ENCODE measurements at regions not wholly inside any gene's neighbourhood (a gene's known extent, or its start where the extent isn't known, plus 50 kb on each side); places are given as distances from the start of the nearest gene placed in this dataset.

DNA sequence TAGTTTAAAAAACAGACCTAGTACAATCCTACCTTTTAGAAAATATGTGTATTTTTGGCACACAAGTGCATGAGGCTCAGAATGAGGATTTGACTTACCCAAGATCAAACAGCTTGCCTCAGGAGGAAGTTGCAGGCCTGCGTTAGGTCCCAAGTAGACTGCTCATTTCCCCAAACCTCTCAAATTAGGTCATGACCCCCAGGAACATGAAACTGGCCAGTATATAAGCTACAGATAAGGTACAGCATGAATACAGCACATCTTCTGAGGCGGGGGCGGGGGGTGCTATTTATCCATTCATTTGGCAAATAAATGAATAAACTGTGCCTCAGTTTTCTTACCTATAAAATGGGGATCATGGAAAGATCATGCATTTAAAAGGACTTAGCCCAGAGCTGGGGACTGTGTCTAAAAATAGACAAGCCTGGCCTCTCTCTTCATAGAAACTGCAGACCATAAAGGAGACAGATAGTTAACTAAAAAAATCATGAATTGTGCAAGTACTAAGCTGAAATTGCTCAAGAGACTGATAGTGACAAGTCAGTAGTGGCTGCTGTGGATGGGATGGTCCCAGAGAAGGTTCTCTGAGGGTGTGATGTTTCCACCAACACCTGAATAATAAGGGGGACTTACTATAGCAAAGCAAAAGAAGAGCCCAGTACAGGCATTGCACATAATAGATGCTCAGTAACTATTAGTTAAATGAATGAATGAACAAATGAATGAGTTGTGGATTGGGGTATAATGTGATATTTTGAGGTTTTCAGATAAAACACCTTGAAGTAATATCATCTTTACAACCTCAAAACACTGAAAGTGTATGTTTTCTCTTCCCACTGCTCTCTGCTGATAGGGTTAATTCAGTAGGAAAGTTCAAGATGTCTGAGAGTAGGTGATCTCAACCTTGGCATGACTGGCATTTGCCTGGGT lies 258.5 kb upstream of the PROK2 start:
- no peak for TF ChIP-seq NRF1 (IDR thresholded peaks at IDR 0.05; ENCODE audit: low read depth, low read length)
- TF ChIP-seq POLR2A (IDR thresholded peaks at IDR 0.05; ENCODE audit: control extremely low read depth in 1 of 2, low read depth in 2 of 2, low read length in 2 of 2), result no peak
- TF ChIP-seq, protein P1, sequence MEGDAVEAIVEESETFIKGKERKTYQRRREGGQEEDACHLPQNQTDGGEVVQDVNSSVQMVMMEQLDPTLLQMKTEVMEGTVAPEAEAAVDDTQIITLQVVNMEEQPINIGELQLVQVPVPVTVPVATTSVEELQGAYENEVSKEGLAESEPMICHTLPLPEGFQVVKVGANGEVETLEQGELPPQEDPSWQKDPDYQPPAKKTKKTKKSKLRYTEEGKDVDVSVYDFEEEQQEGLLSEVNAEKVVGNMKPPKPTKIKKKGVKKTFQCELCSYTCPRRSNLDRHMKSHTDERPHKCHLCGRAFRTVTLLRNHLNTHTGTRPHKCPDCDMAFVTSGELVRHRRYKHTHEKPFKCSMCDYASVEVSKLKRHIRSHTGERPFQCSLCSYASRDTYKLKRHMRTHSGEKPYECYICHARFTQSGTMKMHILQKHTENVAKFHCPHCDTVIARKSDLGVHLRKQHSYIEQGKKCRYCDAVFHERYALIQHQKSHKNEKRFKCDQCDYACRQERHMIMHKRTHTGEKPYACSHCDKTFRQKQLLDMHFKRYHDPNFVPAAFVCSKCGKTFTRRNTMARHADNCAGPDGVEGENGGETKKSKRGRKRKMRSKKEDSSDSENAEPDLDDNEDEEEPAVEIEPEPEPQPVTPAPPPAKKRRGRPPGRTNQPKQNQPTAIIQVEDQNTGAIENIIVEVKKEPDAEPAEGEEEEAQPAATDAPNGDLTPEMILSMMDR (IDR thresholded peaks at IDR 0.05; ENCODE audit: control extremely low read depth in 1 of 3, insufficient read depth in 1 of 3, low read depth in 1 of 3, low read length in 3 of 3), result no peak
- no peak for TF ChIP-seq POLR2AphosphoS5 (IDR thresholded peaks at IDR 0.05; ENCODE audit: low read depth, low read length)
- no peak for TF ChIP-seq TBP (IDR thresholded peaks at IDR 0.05; ENCODE audit: low read depth, low read length)
- no peak for TF ChIP-seq TAF1 (IDR thresholded peaks at IDR 0.05; ENCODE audit: low read depth, low read length)
- no peak for TF ChIP-seq CHD1 (IDR thresholded peaks at IDR 0.05; ENCODE audit: low read depth, low read length)
- TF ChIP-seq RBBP5 (IDR thresholded peaks at IDR 0.05; ENCODE audit: borderline replicate concordance, low read depth, low read length), result no peak
- no peak for TF ChIP-seq EZH2 (IDR thresholded peaks at IDR 0.05; ENCODE audit: low read depth, low read length, severe bottlenecking)
- no peak for TF ChIP-seq HDAC6 (IDR thresholded peaks at IDR 0.05; ENCODE audit: low read depth, low read length)
- no peak for TF ChIP-seq EP300 (IDR thresholded peaks at IDR 0.05; ENCODE audit: borderline replicate concordance in 1 of 2, low read depth in 2 of 2, low read length in 2 of 2)

All from H1 (cell line).